Tibial nerve (tissue), 4 donors: ENCODE measurements at regions not wholly inside any gene's neighbourhood (a gene's known extent, or its start where the extent isn't known, plus 50 kb on each side); places are given as distances from the start of the nearest gene placed in this dataset.

Experiments used
- EP300 ChIP-seq, 2 donors: sonication (generic); formaldehyde crosslinking; IDR thresholded peaks; one replicate each; pipeline ENCODE4 v1.6.1; 2017; ENCODE audit warnings: antibody characterized with exemption in 2 of 2, mild to moderate bottlenecking in 1 of 2
- POLR2A ChIP-seq, 2 donors: fragments of 450-650 bp; IDR thresholded peaks; one replicate each; pipeline ENCODE4 v1.6.1; 2017; ENCODE audit warnings: antibody characterized with exemption in 2 of 2, mild to moderate bottlenecking in 2 of 2, moderate library complexity in 2 of 2
- TF ChIP-seq, protein P1 (sequence below), 5 experiments: fragments of 200-600 bp in 3 of 5; fragments of 450-650 bp in 2 of 5; sonication (generic) in 3 of 5; IDR thresholded peaks; one replicate each; pipeline ENCODE4 v1.5.1; 2016 to 2019; ENCODE audit warnings: antibody characterized with exemption in 5 of 5, mild to moderate bottlenecking in 3 of 5, moderate library complexity in 2 of 5

DNA sequence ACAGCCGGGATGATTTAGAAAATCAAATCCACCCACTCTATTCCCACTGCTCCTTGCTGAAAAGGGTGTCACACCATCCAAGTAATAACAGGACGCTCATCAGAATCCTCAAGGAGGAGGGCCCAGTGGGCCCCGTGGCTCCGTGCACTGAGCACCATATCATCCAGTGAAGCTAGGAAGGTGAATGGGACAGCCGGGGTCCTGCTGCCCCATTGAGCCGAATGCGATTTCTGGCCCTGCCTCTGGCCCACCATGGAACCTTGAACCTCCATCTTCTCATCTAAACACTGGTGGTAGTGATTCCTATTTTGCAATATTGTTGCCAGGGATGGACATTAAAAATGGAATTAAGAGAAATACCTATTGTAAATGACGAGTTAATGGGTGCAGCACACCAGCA, 99.1 kb upstream of the SLC6A11 start:
- TF ChIP-seq, protein P1, sequence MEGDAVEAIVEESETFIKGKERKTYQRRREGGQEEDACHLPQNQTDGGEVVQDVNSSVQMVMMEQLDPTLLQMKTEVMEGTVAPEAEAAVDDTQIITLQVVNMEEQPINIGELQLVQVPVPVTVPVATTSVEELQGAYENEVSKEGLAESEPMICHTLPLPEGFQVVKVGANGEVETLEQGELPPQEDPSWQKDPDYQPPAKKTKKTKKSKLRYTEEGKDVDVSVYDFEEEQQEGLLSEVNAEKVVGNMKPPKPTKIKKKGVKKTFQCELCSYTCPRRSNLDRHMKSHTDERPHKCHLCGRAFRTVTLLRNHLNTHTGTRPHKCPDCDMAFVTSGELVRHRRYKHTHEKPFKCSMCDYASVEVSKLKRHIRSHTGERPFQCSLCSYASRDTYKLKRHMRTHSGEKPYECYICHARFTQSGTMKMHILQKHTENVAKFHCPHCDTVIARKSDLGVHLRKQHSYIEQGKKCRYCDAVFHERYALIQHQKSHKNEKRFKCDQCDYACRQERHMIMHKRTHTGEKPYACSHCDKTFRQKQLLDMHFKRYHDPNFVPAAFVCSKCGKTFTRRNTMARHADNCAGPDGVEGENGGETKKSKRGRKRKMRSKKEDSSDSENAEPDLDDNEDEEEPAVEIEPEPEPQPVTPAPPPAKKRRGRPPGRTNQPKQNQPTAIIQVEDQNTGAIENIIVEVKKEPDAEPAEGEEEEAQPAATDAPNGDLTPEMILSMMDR (IDR thresholded peaks at IDR 0.05): no peak
- TF ChIP-seq POLR2A (IDR thresholded peaks at IDR 0.05) (no peak), EP300 (IDR thresholded peaks at IDR 0.05) (no peak)
